Neuronal stem cell (in vitro differentiated cells): ENCODE measurements at regions not wholly inside any gene's neighbourhood (a gene's known extent, or its start where the extent isn't known, plus 50 kb on each side); places are given as distances from the start of the nearest gene placed in this dataset.

Source experiments
- DNase-seq: peaks from one replicate; pipeline ENCODE4 v3.0.0-alpha.2; 2013; ENCODE audit warnings: low spot score
- H2AFZ ChIP-seq: one replicate; pipeline ENCODE4 v1.6.1; 2013; ENCODE audit warnings: mild to moderate bottlenecking, low read length, inconsistent platforms
- H2AK5ac ChIP-seq: 2 replicates; pipeline ENCODE4 v1.6.1; 2013; ENCODE audit warnings: low read depth, mild to moderate bottlenecking, inconsistent platforms, low read length, moderate library complexity, mixed read lengths
- H2BK120ac ChIP-seq: 2 replicates; pipeline ENCODE4 v1.6.1; 2013; ENCODE audit warnings: low read depth, mild to moderate bottlenecking, inconsistent platforms, low read length, moderate library complexity, mixed read lengths
- H2BK12ac ChIP-seq: one replicate; pipeline ENCODE4 v1.6.1; 2013; ENCODE audit warnings: low read length, inconsistent platforms
- H2BK15ac ChIP-seq: 2 replicates; pipeline ENCODE4 v1.6.1; 2013; ENCODE audit warnings: mild to moderate bottlenecking, low read length, inconsistent platforms, mixed read lengths
- H2BK5ac ChIP-seq: one replicate; pipeline ENCODE4 v1.6.1; 2013; ENCODE audit warnings: inconsistent platforms, mild to moderate bottlenecking, low read length, moderate library complexity
- H3K14ac ChIP-seq: one replicate; pipeline ENCODE4 v1.6.1; 2013; ENCODE audit warnings: low read length, inconsistent platforms
- H3K18ac ChIP-seq: 2 replicates; pipeline ENCODE4 v1.6.1; 2013; ENCODE audit warnings: low read length, inconsistent platforms
- H3K23ac ChIP-seq: 2 replicates; pipeline ENCODE4 v1.6.1; 2013; ENCODE audit warnings: low read depth, mild to moderate bottlenecking, mixed read lengths, low read length, inconsistent platforms; ENCODE audit not compliant: poor library complexity
- H3K27ac ChIP-seq: replicated peaks from 3 replicates; pipeline ENCODE4 v1.5.1; 2013; ENCODE audit warnings: low read length, inconsistent platforms
- H3K27me3 ChIP-seq, 3 experiments: 2 replicates each; pipeline ENCODE4 v1.6.1; 2013; ENCODE audit warnings: low read length in 3 of 3, mild to moderate bottlenecking in 2 of 3, inconsistent platforms in 1 of 3, low read depth in 1 of 3, mixed read lengths in 1 of 3, moderate library complexity in 1 of 3; ENCODE audit not compliant: control insufficient read depth in 3 of 3, insufficient read depth in 3 of 3
- H3K36me3 ChIP-seq, 2 donors: replicated peaks in 1 of 2; 2 replicates each; pipeline ENCODE4 v1.6.1; 2013; ENCODE audit warnings: low read length in 2 of 2; ENCODE audit not compliant: control insufficient read depth in 2 of 2, insufficient read depth in 2 of 2
- H3K4ac ChIP-seq: 2 replicates; pipeline ENCODE4 v1.6.1; 2013; ENCODE audit warnings: inconsistent platforms, mild to moderate bottlenecking, low read length, moderate library complexity
- H3K4me1 ChIP-seq, 2 donors: 1 replicate in 1 of 2; 2 replicates in 1 of 2; pipeline ENCODE4 v1.6.1; 2013; ENCODE audit warnings: low read length in 2 of 2, low read depth in 1 of 2; ENCODE audit not compliant: control insufficient read depth in 2 of 2, insufficient read depth in 1 of 2
- H3K4me2 ChIP-seq: one replicate; pipeline ENCODE4 v1.6.1; 2013; ENCODE audit warnings: mild to moderate bottlenecking, low read length, inconsistent platforms; ENCODE audit not compliant: insufficient read depth, poor library complexity, severe bottlenecking
- H3K4me3 ChIP-seq, 2 donors: 2 replicates each; pipeline ENCODE4 v1.5.1; 2013; ENCODE audit warnings: low read length in 2 of 2, mild to moderate bottlenecking in 2 of 2, inconsistent platforms in 1 of 2, moderate library complexity in 1 of 2
- H3K79me1 ChIP-seq: one replicate; pipeline ENCODE4 v1.6.1; 2013; ENCODE audit warnings: low read depth, mild to moderate bottlenecking, inconsistent platforms, low read length, moderate library complexity
- H3K9ac ChIP-seq: one replicate; pipeline ENCODE4 v1.6.1; 2013; ENCODE audit warnings: mild to moderate bottlenecking, low read depth, low read length, inconsistent platforms; ENCODE audit not compliant: poor library complexity
- H3K9me3 ChIP-seq, 2 donors: replicated peaks in 1 of 2; 2 replicates each; pipeline versions ENCODE3 to v1.6.1; 2013; ENCODE audit warnings: low read length in 2 of 2, mild to moderate bottlenecking in 2 of 2, inconsistent platforms in 1 of 2, low read depth in 1 of 2, mixed read lengths in 1 of 2, moderate library complexity in 1 of 2; ENCODE audit not compliant: control insufficient read depth in 2 of 2, insufficient read depth in 1 of 2
- H4K8ac ChIP-seq: one replicate; pipeline ENCODE4 v1.6.1; 2013; ENCODE audit warnings: low read depth, mild to moderate bottlenecking, inconsistent platforms, low read length, moderate library complexity
- H4K91ac ChIP-seq: one replicate; pipeline ENCODE4 v1.6.1; 2013; ENCODE audit warnings: low read length, low read depth, mild to moderate bottlenecking, inconsistent platforms; ENCODE audit not compliant: poor library complexity
- WGBS, 2 donors: extraction: QIAGEN DNeasy Blood & Tissue Kit; methylation state at CpG; one replicate each; pipeline ENCODE4 v1.1.7; 2013; ENCODE audit warnings: missing lambda C conversion rate in 2 of 2, mixed read lengths in 1 of 2; ENCODE audit not compliant: insufficient read length in 2 of 2, insufficient replicate concordance in 1 of 2; ENCODE audit errors: extremely low coverage in 2 of 2; 5-methylcytosine and 5-hydroxymethylcytosine counted together

GRCh38 chr1:96643519-96643918 lies 78.1 kb upstream of the PTBP2 start:
- Histone ChIP-seq H4K8ac (no peak overlapping the region), H2BK120ac (no peak overlapping the region), H3K4ac (no peak overlapping the region), H2AK5ac (no peak overlapping the region), H3K4me1 (peaks cover 0 to 2% of the 10 kb centered on the region in 2 donors), H2BK15ac (no peak overlapping the region), H2AFZ (no peak overlapping the region), H3K79me1 (no peaks in the 10 kb centered on the region), H3K14ac (no peak overlapping the region), H3K18ac (no peak overlapping the region), H3K27ac (no peak overlapping the region), H3K4me2 (no peak overlapping the region), H3K9me3 (no peaks in the 10 kb centered on the region), H2BK12ac (no peak overlapping the region), H3K9ac (no peak overlapping the region), H3K36me3 (no peaks in the 10 kb centered on the region), H3K27me3 (no peaks in the 10 kb centered on the region), H3K4me3 (no peak overlapping the region), H2BK5ac (no peak overlapping the region), H4K91ac (no peak overlapping the region), H3K23ac (no peak overlapping the region)
- no peak for DNase-seq
- no CpG with 5 or more reads among the region's 1 CpG for WGBS, 2 donors

GRCh38 chr1:96649301-96649700 lies 72.3 kb upstream of the PTBP2 start:
- Histone ChIP-seq H3K4me1 (no peaks in the 10 kb centered on the region), H3K23ac (no peak overlapping the region), H3K36me3 (no peaks in the 10 kb centered on the region), H3K14ac (no peak overlapping the region), H3K18ac (no peak overlapping the region), H3K9ac (no peak overlapping the region), H2BK5ac (no peak overlapping the region), H2BK15ac (no peak overlapping the region), H4K91ac (no peak overlapping the region), H3K4me2 (no peak overlapping the region), H3K9me3 (peaks cover 2 to 4% of the 10 kb centered on the region in 2 donors), H3K79me1 (no peaks in the 10 kb centered on the region), H2BK120ac (no peak overlapping the region), H3K27ac (no peak overlapping the region), H2AFZ (no peak overlapping the region), H3K4ac (no peak overlapping the region), H4K8ac (no peak overlapping the region), H2BK12ac (no peak overlapping the region), H2AK5ac (no peak overlapping the region), H3K27me3 (no peaks in the 10 kb centered on the region), H3K4me3 (no peak overlapping the region)
- no peak for DNase-seq

- H4K91ac ChIP-seq: no peak overlapping the region
- H3K4me1 ChIP-seq: no peaks in the 10 kb centered on the region
- no peak overlapping the region for H2BK15ac ChIP-seq
- H3K4me3 ChIP-seq: no peak overlapping the region
- H3K18ac ChIP-seq: no peak overlapping the region
- no CpG with 5 or more reads among the region's 5 CpGs for WGBS, 2 donors
- H3K27me3 ChIP-seq: no peaks in the 10 kb centered on the region
- no peak overlapping the region for H2AK5ac ChIP-seq
- H2AFZ ChIP-seq: no peak overlapping the region
- DNase-seq: no peak
- no peak overlapping the region for H3K14ac ChIP-seq
- no peak overlapping the region for H3K4ac ChIP-seq
- no peak overlapping the region for H2BK5ac ChIP-seq
- no peaks in the 10 kb centered on the region for H3K79me1 ChIP-seq
- no peak overlapping the region for H3K23ac ChIP-seq
- no peak overlapping the region for H2BK120ac ChIP-seq
- no peak overlapping the region for H2BK12ac ChIP-seq
- no peak overlapping the region for H3K9ac ChIP-seq
- H3K4me2 ChIP-seq: no peak overlapping the region
- H3K27ac ChIP-seq: no peak overlapping the region
- H3K9me3 ChIP-seq: peaks cover 2 to 4% of the 10 kb centered on the region in 2 donors
- H3K36me3 ChIP-seq: no peaks in the 10 kb centered on the region
- H4K8ac ChIP-seq: no peak overlapping the region
Measured at GRCh38 chr1:96651517-96651916, 70.1 kb upstream of the PTBP2 start.

DNA sequence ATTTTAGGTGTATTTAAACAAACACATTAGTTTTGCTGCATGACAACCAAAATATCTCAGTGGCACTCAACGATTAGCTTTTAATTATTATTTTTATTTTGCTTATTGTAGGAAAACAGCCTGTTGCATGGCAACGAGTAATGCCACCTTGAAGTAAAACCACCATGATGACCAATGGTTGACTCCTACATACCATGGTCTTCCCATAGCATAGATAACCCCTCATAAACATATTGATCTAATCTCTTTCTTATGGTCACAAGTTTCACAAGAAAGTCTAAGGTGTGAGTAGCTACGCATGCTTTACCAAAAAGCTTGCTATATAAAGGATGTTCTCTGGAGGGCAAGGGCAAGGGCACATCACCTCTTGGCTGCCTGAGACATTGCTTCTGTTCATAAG lies 61.5 kb upstream of the PTBP2 start:
- Histone ChIP-seq H3K4me1 (no peaks in the 10 kb centered on the region), H3K18ac (no peak overlapping the region), H2AK5ac (no peak overlapping the region), H3K36me3 (no peaks in the 10 kb centered on the region), H2BK15ac (no peak overlapping the region), H2BK5ac (no peak overlapping the region), H3K4ac (no peak overlapping the region), H3K27ac (no peak overlapping the region), H3K9ac (no peak overlapping the region), H2BK12ac (no peak overlapping the region), H4K91ac (no peak overlapping the region), H2AFZ (peak overlapping the region; percentile 1), H3K9me3 (peaks cover 0 to 5% of the 10 kb centered on the region in 2 donors), H3K27me3 (no peaks in the 10 kb centered on the region), H3K4me2 (no peak overlapping the region), H3K4me3 (no peak overlapping the region), H3K14ac (no peak overlapping the region), H3K23ac (no peak overlapping the region), H3K79me1 (no peaks in the 10 kb centered on the region), H2BK120ac (no peak overlapping the region), H4K8ac (no peak overlapping the region)
- DNase-seq: no peak
- no CpG with 5 or more reads among the region's 3 CpGs for WGBS, 2 donors
